Activated T-cell treated with anti-CD3 and anti-CD28 coated beads, Interleukin-2, amount 50 U/mL, for 1 hour (primary cell): ENCODE measurements at regions not wholly inside any gene's neighbourhood (a gene's known extent, or its start where the extent isn't known, plus 50 kb on each side); places are given as distances from the start of the nearest gene placed in this dataset.

Source experiments
- DNase-seq: peaks from one replicate; pipeline ENCODE4 v3.0.0-alpha.2; 2020

DNA sequence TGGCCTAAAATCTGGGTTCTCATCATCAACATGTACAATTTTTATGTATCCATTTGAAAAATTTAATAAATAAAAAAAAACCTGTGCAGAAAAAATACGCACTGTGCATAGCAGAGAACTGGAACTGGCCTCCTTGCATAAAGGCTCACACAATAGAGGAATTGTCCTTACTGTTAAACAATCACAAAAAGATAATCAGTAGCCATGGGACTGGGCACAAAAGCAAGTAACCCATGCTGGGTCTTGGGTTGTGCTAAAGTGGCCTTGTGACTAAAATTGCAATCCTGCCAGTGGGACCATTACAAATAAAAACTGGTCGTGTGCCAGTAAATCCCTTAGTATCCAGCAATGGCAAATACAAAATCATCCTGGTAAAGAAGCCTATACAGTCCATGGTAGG, 1646.6 kb downstream of the MAT2B start:
- no peak for DNase-seq

DNA sequence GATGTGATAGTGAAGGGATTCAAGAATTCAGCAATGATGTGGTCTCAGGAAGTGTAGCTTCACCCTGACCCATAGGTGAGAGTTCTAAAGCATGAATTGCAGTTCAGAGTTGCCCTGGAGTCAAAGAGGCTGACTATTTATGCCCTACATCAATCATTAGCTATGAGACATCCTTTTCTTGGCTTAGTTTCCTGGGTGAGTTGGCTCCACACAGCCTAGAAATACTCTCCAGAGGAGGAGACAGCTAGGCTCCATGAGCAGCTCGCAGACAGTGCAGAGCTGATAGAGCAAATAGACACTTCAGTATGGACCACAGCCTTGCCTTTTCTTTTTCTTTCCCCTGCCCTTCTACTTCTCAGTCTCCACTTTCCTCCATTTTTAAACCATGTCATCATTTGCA, 1651.8 kb downstream of the MAT2B start:
- no peak for DNase-seq

DNA sequence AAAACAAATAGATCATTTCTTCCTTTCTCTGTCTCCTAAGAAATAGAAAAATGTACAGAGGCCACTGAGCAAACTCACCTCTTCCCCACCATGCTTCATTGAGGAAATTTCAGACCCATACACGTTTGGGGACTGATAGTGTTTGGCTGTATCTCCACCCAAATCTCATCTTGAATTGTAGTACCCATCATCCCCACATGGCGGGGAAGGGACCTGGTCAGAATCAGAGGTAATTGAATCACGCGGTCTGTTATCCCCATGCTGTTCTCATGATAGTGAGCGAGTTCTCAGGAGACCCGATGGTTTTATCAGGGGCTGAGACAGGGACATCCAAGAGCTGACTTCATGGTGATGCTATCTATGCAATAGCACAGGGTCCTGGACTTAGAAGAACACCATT, 1655.8 kb downstream of the MAT2B start:
- DNase-seq, result no peak

DNA sequence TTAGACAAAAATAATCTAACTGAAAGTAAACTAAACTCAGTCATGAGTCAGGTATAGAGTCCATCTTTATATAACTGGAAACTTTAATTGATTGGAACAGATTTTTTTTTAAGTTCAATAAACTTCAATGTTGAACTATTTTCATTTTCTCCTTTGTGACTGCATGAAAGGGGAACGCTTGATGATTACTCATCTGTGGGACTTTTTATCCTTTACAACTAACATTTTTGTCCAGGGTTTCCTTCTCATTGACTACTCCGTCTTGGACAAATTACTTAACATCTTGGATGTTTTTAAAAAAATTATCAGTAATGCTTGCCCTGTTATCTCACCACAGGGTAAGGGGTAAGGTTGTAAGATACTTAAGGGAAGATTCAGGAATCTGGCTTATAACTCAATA, 1658.4 kb downstream of the MAT2B start:
- DNase-seq, result no peak

DNA sequence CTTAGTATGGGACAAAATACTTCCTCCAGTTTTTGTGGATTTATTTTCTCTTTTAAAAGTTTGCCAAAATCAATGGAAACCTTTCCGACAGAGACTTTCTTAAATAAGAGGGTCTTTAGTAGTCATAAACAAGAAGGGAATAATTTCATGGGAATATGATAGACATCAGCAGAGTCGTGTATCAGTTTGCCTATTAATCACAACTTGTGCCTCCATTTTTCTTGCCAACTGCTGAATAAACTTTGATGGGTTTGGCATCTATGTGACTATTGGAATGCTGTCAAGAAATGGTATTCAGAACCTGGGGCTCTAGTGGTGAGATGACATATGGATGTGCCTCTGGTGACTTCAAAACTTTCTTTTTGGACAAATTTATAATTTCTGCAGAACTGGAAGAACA, 1668.2 kb downstream of the MAT2B start:
- no peak for DNase-seq

DNA sequence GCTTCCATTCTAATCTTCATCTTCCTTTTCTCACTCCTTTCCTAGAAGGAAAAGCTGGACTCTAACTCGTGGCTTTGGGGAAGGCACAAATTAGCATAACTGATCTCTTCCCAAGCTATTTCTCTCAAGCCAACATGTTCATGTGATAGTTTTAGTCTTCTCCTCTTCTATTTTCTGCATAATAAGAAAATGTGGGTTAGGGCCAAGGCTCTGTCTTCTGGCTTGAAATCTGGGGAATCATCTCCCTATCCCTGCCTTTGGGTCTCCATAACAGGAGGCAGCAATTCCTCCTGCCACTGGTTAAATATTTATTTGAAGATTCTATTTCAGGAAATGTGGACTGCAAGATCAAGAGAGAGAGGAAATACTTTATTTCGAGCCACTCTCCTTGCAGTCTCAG, 1669.6 kb downstream of the MAT2B start:
- DNase-seq, result no peak

DNA sequence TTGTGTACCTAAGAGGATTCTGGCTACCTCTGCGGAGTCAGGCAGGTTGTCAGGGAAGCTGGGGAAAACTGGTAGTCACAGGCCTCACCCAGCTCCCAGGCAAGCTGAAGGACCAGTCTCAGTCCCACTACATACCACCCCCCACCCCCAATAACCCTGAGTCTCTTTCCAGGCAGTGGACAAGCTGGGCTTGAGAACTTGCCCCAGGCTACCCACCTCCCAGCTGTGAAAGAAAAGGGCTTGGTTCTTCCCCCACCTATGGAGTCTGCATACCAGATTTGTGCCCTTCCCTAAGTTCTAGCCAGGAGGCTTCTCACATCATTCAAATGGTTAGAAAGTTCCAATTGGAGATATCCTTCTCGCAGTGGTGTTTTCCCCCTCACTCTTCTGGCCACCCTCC, 1678.8 kb downstream of the MAT2B start:
- DNase-seq, result no peak

DNA sequence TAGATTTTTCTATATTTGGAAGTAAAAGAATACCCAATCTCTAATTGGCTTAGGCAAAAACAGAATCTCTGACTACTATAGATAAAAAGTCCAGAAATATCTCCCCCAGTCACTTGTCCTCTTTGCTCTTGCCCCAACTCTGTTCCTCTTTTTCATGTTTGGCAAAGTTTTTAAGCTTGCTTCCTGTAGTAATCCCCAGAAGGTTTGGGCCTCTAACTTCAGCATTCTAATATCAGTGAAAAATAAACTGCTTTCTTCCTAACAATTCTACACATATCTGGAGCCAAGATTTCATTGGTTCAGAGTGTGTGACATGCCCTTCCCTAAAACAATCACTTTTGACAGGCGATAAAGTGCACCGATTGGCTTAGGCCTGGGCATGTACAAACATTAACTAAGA, 1680.3 kb downstream of the MAT2B start:
- no peak for DNase-seq

DNA sequence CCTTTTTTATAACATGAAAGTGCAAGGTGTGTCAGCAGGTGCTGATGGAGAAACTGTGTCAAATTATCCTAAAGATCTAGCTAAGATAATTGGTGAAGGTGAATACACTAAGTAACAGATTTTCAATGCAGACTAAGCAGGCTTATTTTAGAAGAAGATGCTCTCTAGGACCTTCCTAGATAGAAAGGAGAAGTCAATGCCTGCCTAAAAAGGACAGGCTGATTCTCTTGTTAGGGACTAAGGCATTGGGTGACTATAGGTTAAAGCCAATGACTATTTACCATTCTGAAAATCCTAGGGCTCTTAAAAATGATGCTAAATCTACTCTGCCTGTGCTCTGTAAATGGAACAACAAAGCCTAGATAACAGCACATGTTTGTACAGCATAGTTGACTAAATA, 1682.4 kb downstream of the MAT2B start:
- DNase-seq, result no peak

DNA sequence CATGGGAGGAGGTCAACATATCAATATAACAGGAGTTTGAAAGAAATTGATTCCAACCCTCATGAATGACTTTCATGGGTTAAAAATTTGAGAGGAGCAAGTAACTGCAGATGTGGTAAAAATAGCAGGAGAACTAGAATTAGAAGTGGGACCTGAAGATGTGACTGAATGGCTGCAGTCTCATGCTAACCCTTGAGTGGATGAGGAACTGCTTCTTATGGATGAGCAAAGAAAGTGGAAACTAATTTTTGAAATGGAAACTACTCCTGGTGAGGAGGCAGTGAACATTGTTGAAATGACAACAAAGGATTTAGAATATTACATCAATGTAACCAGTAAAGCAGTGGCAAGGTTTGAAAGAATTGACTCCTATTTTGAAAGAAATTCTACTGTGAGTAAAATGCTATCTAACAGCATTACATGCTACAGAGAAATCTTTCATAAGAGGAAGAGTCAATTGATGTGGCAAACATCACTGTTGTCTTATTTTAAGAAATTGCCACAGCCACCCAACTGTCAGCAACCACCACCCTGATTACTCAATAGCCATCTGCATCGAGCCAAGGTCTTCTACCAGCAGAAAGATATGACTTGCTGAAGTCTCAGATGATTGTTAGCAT, 1683.2 kb downstream of the MAT2B start:
- no peak for DNase-seq

DNA sequence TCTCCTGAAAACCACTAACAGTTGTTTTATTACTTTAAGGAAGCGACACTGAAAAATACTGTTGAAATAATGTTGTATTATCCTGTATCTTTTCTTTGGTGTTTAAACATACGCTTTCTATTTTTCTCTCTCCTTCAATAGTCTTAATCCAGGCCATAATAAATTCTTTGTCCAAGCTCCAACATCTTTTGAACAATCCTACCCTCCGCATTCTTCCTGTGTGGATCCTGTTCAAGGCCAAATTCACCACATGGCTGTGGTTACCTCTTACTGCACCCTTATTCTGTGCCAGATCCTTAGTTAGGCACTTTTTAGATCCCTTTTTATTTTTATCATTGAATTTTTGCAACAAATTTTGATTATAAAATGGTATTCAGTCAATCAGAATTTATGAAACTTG, 1691.5 kb downstream of the MAT2B start:
- no peak for DNase-seq

DNA sequence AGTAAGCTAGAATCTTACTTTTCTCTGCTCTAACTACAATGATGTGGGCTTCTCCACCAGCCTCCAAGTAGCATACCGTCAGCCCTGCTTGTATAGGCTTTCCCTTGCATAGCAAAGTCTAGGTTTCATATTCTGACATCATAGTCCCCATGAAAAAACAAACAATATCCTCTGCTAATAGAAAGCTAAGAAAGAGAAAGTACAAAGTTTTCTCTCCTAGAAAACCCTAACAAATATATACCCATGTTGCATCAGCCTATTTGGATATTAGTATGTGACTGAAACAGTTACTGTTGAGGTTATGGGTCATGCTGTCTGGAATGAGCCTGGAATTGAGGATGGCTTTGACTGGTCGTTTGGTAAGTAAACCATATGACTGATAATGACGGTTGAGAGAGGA, 1696.0 kb downstream of the MAT2B start:
- no peak for DNase-seq

DNA sequence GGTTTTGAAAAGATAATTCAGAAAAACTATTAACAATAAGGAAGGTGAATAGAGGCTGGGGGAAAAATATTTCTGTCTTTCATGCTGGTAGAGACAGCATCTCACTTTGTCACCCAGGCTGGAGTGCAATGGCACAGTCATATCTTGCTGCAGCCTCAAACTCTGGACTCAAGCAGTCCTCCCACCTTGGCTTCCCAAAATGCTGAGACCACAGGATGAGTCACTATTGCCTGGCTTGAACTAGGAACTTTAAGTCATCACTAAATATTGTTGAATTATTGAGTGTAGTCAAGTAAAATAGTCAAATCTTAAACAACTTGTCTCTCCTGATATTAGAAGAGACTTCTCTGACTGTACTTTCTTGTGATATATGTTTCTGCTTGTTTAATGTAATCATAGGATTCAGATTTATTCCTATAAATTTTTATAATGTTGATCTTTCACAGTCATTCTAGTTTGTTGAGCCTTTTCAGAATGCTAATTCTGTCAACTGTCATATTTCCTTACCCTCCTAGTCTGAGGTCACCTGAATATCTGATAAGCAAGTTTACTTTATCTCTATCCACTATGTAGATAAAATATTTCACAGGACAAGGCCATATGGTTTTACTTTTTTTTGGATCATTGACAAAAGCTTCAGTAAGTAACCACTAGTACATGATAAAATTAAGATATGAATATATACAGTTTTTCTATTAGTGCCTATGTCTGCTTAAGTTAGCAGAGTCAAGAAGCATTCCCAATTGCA, 1696.5 kb downstream of the MAT2B start:
- DNase-seq, result no peak

DNA sequence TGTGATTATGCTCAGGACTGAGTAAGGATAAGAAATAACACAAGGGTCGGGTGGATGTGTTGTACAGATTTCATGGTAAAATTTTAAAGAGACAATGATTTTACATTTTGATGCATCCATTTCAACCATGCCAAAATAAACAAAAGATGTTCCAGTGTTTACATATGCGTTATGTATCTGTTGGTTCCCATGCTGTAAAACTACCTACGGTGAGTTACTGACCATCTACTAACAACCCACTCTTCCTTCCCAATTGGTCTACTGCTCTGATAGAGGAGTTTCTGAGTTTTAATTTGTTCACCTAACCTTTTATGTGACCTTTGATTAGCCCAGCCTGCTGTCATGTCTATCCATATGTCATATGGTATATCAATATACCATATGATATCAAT, 1697.1 kb downstream of the MAT2B start:
- no peak for DNase-seq

DNA sequence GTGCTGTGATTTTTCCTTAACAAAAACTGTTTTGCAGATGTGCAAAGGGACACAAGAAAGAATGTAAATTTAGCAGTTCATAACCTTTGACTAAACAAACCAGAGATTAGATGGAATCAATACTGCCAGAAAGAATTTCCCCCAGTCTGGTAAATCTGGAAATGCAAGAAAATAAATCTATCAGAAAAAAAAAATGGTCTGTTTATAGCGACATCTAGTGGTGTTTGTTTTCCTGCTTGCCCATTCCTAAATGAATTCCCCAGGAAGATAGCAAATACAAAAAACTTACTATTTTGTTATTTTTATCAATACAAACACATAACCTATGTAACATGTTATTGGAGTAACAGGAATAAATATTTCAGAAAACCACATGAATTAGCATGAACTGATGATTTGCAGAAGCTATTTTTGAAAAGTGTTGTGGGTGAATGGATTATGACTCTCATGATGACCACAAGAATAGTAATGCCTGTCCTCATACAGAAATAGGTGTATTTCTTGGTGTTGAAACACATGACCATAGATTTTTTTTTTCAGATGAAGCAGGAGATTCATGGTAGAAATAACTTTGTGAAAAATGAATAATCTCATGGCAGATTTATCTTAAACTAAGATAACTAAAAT, 1703.8 kb downstream of the MAT2B start:
- no peak for DNase-seq

DNA sequence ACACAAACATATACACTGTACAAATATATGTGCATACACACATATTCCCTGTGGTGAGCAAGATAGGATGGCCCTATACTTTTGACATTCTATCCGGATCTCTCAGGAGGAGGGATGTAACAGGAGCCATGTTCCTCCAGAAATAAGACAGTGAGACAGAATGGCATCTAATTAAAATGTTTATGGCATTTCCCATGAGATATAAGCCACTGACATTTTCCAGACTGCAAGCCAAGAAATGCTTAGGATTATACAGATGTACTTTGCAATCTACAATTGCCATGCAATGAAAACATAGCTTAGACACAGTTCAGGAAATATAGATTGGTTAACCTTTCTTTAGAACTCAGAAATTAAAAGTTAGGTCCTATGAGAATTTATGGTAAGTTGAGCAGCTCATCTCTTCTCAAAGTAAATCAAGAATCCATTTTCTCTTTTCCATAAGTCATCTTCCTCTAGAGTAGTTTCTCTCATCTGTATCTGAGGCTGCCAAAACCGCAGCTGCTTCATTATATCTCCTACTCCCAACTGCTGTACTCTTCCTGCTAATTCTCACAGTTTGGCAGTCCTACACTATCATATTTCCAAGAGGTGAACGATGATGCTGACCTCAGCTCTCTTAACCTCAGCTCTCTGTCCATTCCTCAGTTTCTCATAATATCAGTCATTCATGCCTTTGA, 1719.1 kb downstream of the MAT2B start:
- DNase-seq, result no peak

DNA sequence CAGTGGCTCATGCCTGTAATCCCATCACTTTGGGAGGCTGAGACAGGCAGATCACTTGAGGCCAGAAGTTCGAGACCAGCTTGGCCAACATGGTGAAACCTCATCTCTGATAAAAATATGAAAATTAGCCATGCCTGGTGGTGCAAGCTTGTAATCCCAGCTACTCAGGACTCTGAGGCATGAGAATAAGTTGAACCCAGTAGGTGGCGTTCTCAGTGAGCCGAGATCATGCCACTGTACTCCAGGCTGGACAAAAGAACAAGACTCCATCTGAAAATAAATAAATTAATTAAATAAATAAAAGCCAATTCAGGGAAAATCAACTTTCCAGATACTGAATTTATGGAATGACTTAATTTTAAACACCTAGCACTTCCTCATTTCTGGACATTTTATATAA, 1722.1 kb downstream of the MAT2B start:
- DNase-seq, result no peak

DNA sequence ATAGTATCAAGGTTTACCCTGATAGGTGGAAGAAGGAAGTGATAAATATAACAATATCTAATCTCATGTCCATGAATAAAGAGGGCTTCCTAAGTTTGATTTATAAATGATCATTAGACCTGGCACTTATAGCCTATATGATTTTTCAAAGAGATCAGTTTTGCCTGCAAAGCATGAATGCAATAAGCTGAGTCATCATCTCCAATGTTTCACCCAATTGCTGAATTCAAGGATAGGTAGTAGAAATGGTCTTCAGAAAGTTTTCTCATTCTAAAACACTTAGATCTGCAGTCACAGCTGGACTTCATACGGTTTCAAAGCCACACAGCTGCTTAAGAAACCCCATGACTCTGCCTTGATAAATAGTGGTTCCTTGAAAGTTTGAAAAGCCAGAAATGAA, 1722.8 kb downstream of the MAT2B start:
- no peak for DNase-seq

DNA sequence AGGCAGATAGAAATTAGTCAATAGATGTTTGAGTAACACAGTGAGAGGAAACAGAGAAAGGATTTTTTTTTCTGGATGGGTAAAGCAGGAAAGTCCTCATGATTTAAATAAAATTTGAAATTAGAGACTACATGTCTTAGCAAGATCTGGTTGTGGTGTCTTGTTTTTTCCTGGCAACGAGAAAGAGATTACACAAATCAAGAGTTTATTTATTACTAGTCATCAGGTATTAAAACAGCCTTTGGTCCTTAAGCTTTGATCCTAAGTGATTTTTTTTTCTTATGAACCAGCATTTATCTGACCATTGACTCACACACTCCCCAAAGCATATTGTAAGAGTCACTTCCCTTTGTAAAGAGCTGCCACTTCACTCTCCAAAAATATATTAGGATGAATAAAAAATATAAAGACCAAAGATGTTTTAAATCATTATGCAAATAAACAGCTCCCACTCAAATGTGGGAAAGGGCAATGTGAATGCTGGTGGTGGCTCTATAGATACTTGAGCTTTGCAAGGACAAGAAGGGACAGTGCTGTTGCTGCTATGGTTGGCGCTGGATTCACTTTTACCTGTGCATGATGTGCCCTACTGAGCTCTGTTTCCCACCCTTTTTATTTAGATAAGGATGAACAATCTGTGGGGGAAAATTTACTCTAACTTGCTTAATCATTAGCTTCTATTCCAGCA, 1726.5 kb downstream of the MAT2B start:
- DNase-seq, result no peak

DNA sequence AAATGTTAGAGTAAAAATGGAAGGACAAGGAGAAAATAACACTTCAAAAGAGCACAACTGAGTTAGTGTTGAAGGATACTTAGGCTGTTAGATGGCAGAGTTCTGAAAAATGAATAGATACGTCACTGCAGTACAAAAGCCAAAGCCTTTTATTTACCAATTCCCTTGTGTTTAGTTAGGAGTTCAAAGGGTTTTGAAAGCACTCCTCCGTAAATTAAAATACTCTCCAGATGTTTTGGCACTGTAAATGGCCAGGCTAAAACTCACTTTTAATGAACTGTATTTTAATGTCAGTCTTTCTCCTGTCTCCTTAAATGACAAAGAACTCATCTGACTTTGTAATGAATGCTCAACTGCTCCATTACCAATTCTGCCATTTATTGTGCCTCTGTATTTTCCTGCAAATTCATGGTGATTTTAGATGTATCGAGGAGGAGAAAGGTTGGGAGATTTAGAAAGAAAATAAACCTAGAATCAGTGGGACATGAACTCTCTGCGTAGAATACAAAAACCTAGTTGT, 1727.2 kb downstream of the MAT2B start:
- DNase-seq, result no peak

DNA sequence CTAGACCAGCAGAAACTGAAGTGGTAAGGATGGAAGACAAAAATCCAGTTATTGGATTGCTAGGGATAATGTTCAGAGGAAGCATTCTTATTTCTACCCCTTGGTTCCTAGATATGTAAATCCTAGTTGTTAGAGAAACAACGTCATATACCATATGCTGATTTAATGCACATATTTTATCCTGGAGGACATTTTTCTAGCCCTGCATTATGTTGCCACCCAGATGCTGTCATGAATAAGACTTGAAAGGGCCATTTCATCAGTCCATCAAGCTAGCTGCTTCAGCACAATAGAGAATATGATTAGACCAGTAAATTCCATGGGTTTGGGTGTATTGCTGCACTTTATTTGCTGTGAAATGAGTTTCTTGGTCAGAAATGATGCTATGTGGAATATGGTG, 1736.4 kb downstream of the MAT2B start:
- no peak for DNase-seq

DNA sequence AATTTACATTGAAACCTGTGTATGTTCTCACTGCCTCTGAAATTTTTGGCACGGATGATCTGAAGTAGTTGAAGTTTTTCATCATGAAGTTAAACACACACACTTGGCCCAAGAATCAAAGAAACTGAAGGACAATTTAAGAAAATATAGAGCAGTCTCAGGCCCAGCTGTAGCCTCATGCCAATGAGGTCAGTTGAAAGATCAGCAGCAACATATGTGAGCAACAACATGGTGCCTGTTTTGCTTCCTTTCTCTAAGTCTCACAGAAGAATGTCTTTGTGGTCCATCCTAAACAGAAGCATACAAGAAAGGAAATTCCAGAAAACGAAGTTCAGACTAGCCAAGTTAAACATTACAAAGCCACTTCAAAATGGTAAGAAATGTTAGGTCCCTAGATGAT, 1737.2 kb downstream of the MAT2B start:
- no peak for DNase-seq

DNA sequence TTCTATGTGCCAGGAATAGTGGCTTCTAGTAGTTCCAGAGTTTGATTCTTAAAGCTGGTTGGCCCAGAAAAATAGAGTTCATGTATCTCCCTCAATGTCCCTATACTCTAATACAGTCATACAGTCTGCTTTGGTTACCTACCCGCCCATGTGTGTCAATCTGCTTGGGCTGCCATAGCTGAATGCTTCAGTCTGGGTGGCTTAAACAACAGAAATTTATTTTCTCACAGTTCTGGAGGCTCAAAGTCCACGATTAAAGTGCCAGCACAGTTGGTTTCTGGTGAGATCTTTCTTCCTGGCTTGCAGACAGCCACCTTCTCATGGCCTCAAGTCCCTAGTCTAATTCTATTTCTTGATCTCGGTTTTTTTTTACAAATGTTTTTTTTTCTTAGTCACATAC, 1739.0 kb downstream of the MAT2B start:
- no peak for DNase-seq
